T-helper 17 cell (primary cell): ENCODE measurements at regions not wholly inside any gene's neighbourhood (a gene's known extent, or its start where the extent isn't known, plus 50 kb on each side); places are given as distances from the start of the nearest gene placed in this dataset.

Experiments
- ATAC-seq: fragments of 150-1000 bp; cut with Tn5 transposase; 2 replicates; pipeline ENCODE4 v1.10.0; 2021; ENCODE audit warnings: mild to moderate bottlenecking, moderate library complexity
- DNase-seq, 3 donors: peaks; one replicate each; pipeline versions ENCODE4 v3.0.0 to v3.0.0-alpha.2; 2020 to 2021
- H3K9me3 ChIP-seq: one replicate; pipeline ENCODE4 v1.7.0; 2013; ENCODE audit warnings: low read length, mild to moderate bottlenecking; ENCODE audit not compliant: control insufficient read depth, poor library complexity, severe bottlenecking
- H3K27ac Mint-ChIP-seq: one replicate; pipeline ENCODE4 v1.8.0; 2022; ENCODE audit warnings: mild to moderate bottlenecking, moderate library complexity, mixed read lengths
- H3K27me3 Mint-ChIP-seq: one replicate; pipeline ENCODE4 v1.8.0; 2022; ENCODE audit warnings: mixed read lengths
- H3K36me3 Mint-ChIP-seq: one replicate; pipeline ENCODE4 v1.8.0; 2022; ENCODE audit warnings: low read depth, mixed read lengths
- H3K4me1 Mint-ChIP-seq: one replicate; pipeline ENCODE4 v1.8.0; 2022; ENCODE audit warnings: mild to moderate bottlenecking, mixed read lengths
- H3K4me3 Mint-ChIP-seq: one replicate; pipeline ENCODE4 v1.8.0; 2022; ENCODE audit warnings: mild to moderate bottlenecking, moderate library complexity, mixed read lengths

DNA sequence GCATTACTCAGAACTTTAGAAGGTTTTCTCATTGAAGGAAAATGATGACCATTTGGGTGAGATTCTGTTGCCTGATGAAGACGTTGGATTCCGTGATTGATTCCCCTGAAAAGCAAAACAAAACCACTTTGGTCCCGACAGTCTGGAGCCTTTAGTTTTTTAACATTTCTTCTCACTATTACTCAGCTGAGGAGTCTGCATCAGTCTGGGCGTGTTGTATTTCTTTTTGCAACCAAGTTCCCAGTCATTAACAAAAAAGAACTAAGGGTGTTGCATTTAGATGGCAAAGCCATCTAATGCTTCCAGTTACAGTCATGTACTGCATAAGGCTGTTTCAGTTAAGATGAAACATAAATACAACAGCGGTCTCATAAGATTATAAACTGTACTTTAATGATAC lies 343.1 kb upstream of the CDH2 start:
- Mint-ChIP-seq H3K27ac (no peak overlapping the region), H3K4me3 (no peak overlapping the region), H3K4me1 (no peaks in the 10 kb centered on the region), H3K27me3 (no peaks in the 10 kb centered on the region), H3K36me3 (no peaks in the 10 kb centered on the region)
- no peaks in the 10 kb centered on the region for H3K9me3 ChIP-seq
- DNase-seq (no peak), ATAC-seq (no peak)

DNA sequence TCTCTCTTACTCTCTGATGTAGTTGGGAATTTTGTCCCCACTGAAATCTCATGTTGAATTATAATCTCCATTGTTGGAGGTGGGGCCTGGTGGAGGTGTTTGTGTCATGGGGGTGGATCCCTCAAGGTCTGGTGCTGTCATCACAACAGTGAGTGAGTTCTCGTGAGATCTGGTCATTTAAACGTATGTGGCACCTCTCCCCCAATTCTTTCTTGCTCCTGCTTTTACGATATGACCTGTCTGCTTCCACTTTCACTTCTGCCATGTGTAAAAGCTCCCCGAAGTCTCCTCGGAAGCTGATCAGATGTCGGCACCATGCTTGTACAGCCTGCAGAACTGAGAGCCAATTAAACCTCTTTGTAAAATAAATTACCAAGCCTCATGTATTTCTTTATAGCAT lies 337.8 kb upstream of the CDH2 start:
- H3K9me3 ChIP-seq: no peaks in the 10 kb centered on the region
- DNase-seq (no peak), ATAC-seq (no peak)
- H3K4me3 Mint-ChIP-seq: no peak overlapping the region
- H3K27me3 Mint-ChIP-seq: no peaks in the 10 kb centered on the region
- H3K27ac Mint-ChIP-seq: no peak overlapping the region
- H3K36me3 Mint-ChIP-seq: no peaks in the 10 kb centered on the region
- no peaks in the 10 kb centered on the region for H3K4me1 Mint-ChIP-seq

DNA sequence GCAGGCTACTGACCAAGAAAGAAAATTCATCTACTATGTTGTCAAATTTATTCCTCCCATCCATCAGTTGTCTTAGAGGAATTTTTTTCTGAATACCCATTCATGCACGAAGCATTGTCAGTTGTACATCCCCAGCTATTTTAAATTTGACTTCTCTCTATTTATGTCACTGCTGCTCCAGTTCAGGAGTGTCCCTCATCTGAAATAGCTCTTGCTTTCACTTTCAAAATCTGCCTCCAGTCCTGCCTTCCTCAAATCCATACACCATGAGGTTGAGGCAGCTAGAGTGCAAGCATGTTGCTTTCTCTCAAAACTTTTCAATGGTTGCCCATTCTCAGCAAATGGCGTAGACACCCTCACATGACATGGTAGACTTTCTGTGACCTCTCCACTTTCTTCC lies 335.4 kb upstream of the CDH2 start:
- Mint-ChIP-seq H3K36me3 (no peaks in the 10 kb centered on the region), H3K4me1 (no peaks in the 10 kb centered on the region), H3K27ac (no peak overlapping the region), H3K27me3 (no peaks in the 10 kb centered on the region), H3K4me3 (no peak overlapping the region)
- DNase-seq (no peak), ATAC-seq (no peak)
- H3K9me3 ChIP-seq: no peaks in the 10 kb centered on the region

DNA sequence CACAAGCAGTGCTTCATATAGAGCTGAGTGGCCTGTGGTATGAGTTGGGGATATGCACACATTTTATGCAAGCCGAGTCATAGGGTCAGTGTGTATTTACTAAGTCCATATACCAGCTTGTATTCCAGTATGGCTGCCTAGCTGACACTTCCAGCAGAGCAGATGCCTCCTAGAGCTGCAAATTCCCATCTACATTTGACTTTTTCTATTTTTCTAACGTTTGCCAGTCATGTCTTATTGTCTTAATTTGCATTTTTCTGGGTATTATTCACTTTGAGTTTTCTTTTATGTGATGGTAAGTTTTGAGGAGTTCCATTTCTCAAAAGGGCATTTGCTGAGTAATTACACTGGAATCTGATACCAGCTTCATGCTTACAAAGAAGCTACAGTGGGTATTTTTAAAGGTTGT lies 334.5 kb upstream of the CDH2 start:
- no peaks in the 10 kb centered on the region for H3K4me1 Mint-ChIP-seq
- H3K9me3 ChIP-seq: no peaks in the 10 kb centered on the region
- H3K27ac Mint-ChIP-seq: no peak overlapping the region
- no peaks in the 10 kb centered on the region for H3K36me3 Mint-ChIP-seq
- H3K27me3 Mint-ChIP-seq: no peaks in the 10 kb centered on the region
- ATAC-seq (no peak), DNase-seq (no peak)
- no peak overlapping the region for H3K4me3 Mint-ChIP-seq

DNA sequence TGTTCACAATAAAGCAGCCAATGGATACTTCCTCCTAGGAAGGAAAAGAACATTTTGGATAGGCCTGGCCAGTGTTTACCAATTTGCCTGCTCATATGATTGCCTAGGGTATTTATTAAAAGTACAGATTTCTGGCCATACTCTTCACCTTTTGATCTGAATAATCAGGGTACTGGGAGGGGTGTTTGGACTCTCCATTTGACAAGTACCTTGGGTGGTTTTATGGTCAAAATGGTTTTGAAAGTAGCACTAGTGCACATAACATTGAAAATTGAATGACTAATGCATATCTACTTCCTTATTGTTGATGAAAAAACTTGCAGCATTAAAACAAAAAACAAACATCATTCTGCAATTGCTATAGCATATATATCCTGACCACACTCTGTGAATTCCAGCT lies 333.3 kb upstream of the CDH2 start:
- Mint-ChIP-seq H3K27me3 (no peaks in the 10 kb centered on the region), H3K4me1 (no peaks in the 10 kb centered on the region), H3K27ac (no peak overlapping the region), H3K36me3 (no peaks in the 10 kb centered on the region), H3K4me3 (no peak overlapping the region)
- DNase-seq: no peak
- ATAC-seq: no peak
- H3K9me3 ChIP-seq: no peaks in the 10 kb centered on the region

DNA sequence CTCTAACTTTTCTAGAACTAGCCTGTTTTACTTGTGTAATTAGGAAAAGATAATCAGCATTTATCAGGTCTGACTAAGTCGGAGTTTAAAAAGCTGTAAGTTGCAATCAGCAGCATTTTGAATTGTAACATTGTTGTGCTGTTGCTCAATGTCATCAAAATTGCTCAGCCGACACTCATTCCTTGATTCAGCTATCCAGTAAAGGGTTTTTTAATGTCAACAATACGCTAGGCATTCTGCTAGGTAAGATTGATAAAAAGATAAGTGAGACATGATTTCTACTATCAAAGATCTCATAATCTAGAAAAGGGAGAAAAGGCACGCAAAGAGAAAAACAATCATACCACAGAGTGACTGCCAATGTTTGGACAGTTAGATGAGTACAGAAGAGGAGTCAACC lies 327.1 kb upstream of the CDH2 start:
- DNase-seq: no peak
- Mint-ChIP-seq H3K27ac (no peak overlapping the region), H3K27me3 (no peaks in the 10 kb centered on the region)

DNA sequence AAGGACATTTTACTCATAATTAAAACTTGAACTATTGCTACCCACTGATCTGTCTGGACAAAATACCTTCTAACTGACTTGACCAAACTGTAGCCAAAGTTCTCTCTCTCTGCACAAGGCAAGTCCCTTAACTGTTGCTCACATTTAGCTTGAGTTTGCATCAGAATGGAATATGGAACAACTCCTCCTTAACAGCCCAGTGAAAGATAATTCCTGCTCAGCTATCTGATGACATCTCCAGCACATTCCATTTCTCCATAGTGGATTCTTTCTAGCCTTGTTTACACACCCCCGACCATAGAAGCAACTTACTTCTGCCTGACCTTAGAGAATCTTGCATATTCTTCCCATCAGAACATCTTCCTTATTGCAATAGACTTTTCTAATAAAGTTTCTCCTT lies 317.2 kb upstream of the CDH2 start:
- no peak overlapping the region for H3K27ac Mint-ChIP-seq
- DNase-seq (no peak), ATAC-seq (no peak)
- H3K36me3 Mint-ChIP-seq: no peaks in the 10 kb centered on the region
- no peak overlapping the region for H3K4me3 Mint-ChIP-seq
- no peaks in the 10 kb centered on the region for H3K4me1 Mint-ChIP-seq
- H3K27me3 Mint-ChIP-seq: no peaks in the 10 kb centered on the region
- H3K9me3 ChIP-seq: no peaks in the 10 kb centered on the region

More for the DNA sequence above, 327.1 kb upstream of the CDH2 start:
- no peak for ATAC-seq
- no peaks in the 10 kb centered on the region for H3K4me1 Mint-ChIP-seq
- H3K4me3 Mint-ChIP-seq: no peak overlapping the region
- H3K36me3 Mint-ChIP-seq: no peaks in the 10 kb centered on the region
- no peaks in the 10 kb centered on the region for H3K9me3 ChIP-seq

DNA sequence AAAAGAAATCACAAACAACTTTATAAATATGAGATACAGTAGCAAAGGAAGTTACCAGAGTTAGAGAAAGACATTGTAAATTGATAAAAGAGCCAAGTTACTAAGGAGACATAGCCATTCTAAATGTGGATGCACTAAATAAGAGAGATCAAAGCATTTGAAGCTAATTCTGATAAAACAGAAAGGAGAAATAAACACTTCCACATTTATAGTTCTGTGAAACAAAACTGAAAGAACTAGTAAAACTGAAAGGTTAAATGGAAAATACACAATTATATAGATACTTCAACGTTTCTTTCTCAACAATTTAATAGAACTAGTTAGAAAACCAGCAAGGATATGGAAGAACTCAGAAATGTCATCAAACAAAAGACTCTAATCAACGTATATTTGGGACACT lies 309.0 kb upstream of the CDH2 start:
- H3K36me3 Mint-ChIP-seq: no peaks in the 10 kb centered on the region
- H3K27ac Mint-ChIP-seq: no peak overlapping the region
- DNase-seq (no peak), ATAC-seq (no peak)
- H3K4me3 Mint-ChIP-seq: no peak overlapping the region
- no peaks in the 10 kb centered on the region for H3K27me3 Mint-ChIP-seq
- no peaks in the 10 kb centered on the region for H3K4me1 Mint-ChIP-seq
- peaks cover 8% of the 10 kb centered on the region for H3K9me3 ChIP-seq

DNA sequence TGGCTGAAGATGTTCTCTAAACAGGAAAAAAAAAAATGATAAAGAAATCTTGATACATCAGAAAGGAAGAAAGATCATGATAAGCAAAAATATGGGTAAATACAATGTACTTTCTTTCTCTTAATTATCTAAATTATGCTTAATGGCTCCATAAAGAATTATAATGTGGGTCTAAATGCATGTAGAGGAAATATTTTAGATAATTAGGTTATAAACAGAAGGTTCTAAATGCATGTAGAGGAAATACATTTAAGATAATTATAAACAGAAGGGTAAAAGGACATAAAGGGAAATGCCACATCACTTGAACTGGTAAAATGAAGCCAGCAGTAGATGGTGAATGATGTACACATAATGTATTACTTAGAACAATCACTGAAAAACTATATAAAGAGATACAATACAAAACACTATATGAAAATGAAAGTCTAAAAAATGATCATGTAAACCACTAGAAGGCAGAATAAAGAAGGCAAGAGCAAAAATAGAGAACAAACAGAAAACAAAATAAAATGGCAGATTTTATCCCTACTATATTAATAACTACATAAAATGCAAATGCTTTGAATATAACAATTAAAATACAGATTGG lies 308.4 kb upstream of the CDH2 start:
- Mint-ChIP-seq H3K4me3 (no peak overlapping the region), H3K27ac (no peak overlapping the region), H3K27me3 (no peaks in the 10 kb centered on the region), H3K36me3 (no peaks in the 10 kb centered on the region), H3K4me1 (no peaks in the 10 kb centered on the region)
- DNase-seq (no peak), ATAC-seq (no peak)
- H3K9me3 ChIP-seq: peaks cover 8% of the 10 kb centered on the region

DNA sequence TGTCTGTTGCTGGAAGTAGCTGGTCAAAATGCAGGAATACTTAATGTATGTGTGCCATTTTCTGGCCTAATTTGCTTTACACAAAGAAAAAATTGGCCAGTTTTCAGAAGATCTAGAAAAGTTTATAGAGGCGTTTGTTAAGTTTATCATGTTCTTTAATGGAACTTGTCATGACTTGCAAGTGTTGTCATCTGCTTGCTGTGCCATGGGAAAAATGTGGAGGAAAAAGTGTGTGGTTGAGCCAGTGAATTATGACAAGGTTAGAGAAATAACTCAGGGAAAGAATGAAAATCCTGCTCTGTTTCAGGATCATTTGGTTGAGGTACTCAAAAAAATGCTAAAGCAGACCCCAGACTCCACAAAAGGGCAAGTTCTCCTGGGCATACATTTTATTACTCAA lies 301.6 kb upstream of the CDH2 start:
- Mint-ChIP-seq H3K36me3 (no peaks in the 10 kb centered on the region), H3K27ac (no peak overlapping the region), H3K4me3 (no peak overlapping the region), H3K27me3 (no peaks in the 10 kb centered on the region), H3K4me1 (no peaks in the 10 kb centered on the region)
- peaks cover 8% of the 10 kb centered on the region for H3K9me3 ChIP-seq
- ATAC-seq: no peak
- no peak for DNase-seq

DNA sequence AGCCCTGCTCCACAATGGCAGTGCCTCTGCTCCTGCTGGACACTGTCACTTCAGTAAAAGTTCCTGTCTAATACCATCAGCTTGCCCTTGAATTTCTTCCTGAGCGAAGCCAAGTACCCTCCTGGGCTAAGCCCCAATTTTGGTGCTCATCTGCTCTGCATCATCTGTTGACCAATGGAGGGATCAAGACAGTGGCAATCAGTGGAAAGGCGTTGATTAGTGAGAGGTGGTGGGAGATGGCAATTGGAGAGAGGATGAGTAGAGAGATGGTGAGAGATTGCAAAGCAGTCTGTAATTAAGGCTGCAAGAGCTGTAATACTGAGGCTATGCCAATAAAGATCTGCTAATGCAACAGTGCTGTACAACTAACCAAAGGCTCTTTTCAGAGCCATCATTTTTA lies 299.4 kb upstream of the CDH2 start:
- Mint-ChIP-seq H3K27me3 (no peaks in the 10 kb centered on the region), H3K4me3 (no peak overlapping the region), H3K4me1 (no peaks in the 10 kb centered on the region), H3K36me3 (no peaks in the 10 kb centered on the region), H3K27ac (no peak overlapping the region)
- H3K9me3 ChIP-seq: peaks cover 6% of the 10 kb centered on the region
- no peak for DNase-seq
- ATAC-seq: no peak

DNA sequence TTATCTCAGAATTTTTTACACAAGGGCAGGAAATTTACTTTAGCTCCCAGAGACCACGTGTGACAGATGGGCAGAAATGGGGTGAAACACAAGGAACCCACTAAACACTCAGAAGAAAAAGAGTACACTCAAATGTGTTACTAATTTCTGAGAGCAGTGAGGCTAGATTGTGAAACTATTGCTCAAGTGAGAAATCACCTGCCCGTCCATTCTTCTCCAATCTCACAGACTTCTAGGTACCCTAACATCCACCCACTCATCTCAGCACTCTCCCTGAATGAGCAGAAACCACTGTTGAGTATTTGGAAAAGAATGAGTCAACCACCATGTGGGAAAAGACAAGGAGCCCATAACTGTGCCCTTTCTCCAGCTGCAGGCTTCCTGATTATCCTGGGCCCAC lies 293.0 kb upstream of the CDH2 start:
- Mint-ChIP-seq H3K4me3 (no peak overlapping the region), H3K4me1 (no peaks in the 10 kb centered on the region), H3K27me3 (no peaks in the 10 kb centered on the region), H3K36me3 (no peaks in the 10 kb centered on the region), H3K27ac (no peak overlapping the region)
- DNase-seq (no peak), ATAC-seq (no peak)
- peaks cover 3% of the 10 kb centered on the region for H3K9me3 ChIP-seq

DNA sequence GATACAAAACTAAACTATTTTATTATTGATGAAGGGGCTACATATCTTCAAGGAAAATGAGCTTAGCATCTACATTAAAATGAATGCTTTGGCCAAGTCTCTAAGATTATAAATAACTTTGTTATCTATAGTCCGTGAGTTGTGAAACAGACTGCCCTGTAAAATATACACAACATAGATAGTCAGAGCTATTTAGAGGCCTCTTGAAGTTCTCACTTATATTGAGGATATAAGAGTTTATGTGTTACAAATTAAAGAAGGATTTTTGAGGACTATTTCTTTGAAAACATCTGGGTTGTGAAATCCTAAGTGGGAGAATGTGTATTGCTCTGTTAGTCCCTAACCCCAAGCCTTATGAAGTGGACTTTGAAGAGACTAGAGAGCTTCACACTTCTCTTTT lies 292.0 kb upstream of the CDH2 start:
- H3K9me3 ChIP-seq: peaks cover 3% of the 10 kb centered on the region
- no peak overlapping the region for H3K4me3 Mint-ChIP-seq
- H3K27me3 Mint-ChIP-seq: no peaks in the 10 kb centered on the region
- ATAC-seq (no peak), DNase-seq (no peak)
- no peaks in the 10 kb centered on the region for H3K36me3 Mint-ChIP-seq
- H3K4me1 Mint-ChIP-seq: no peaks in the 10 kb centered on the region
- H3K27ac Mint-ChIP-seq: no peak overlapping the region

DNA sequence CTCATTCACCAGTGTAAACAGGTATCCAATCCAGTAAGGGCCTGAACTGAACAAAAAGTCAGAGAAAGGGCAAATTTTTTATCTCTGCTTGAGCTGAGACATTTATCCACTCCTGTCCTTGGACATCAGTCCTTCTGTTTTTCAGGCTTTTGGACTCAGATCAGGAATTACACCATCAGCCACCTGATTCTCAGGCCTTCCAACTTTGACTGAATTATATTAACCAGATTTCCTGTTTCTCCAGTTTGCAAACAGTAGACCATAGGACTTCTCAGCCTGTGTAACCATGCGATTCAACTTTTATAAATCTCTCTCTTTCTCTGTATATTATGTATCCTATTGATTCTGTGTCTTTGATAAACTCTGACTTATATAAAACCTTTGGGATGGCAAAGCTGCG lies 289.3 kb upstream of the CDH2 start:
- ATAC-seq (no peak), DNase-seq (no peak)
- H3K4me1 Mint-ChIP-seq: no peaks in the 10 kb centered on the region
- H3K27me3 Mint-ChIP-seq: no peaks in the 10 kb centered on the region
- H3K9me3 ChIP-seq: no peaks in the 10 kb centered on the region
- no peak overlapping the region for H3K4me3 Mint-ChIP-seq
- H3K27ac Mint-ChIP-seq: no peak overlapping the region
- H3K36me3 Mint-ChIP-seq: no peaks in the 10 kb centered on the region

DNA sequence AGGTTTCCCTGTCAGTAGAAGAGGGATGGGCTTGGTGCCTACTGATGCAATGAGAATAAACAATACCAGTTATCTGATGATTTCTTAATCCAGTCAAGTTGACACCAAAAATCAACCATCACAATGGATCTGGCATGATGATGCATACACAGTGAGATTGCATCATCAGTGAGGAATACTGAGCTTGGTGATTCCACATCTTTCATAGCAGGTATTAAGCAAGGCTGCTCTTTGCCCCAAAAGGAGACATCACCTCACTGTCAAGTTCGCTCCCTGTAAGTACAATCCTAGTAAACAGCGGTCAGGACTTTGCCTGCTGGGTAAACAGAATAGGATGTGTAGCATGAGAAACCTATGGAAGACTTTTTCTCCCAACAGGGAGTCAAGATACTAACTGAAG lies 282.7 kb upstream of the CDH2 start:
- no peaks in the 10 kb centered on the region for H3K36me3 Mint-ChIP-seq
- H3K4me3 Mint-ChIP-seq: no peak overlapping the region
- H3K27me3 Mint-ChIP-seq: no peaks in the 10 kb centered on the region
- ATAC-seq (no peak), DNase-seq (no peak)
- H3K4me1 Mint-ChIP-seq: no peaks in the 10 kb centered on the region
- no peak overlapping the region for H3K27ac Mint-ChIP-seq
- no peaks in the 10 kb centered on the region for H3K9me3 ChIP-seq
